ENCODE measurements at regions not wholly inside any gene's neighbourhood (a gene's known extent, or its start where the extent isn't known, plus 50 kb on each side); places are given as distances from the start of the nearest gene placed in this dataset.

GRCh38 chr12:91347481-91348214 lies 165.0 kb upstream of the DCN start:
- TF ChIP-seq CTCF (conservative IDR thresholded peaks at IDR 0.05) (no peak), EZH2 (IDR thresholded peaks at IDR 0.05; ENCODE audit: low read depth) (no peak)

Data from PC-9 (cell line).